Erythroblast (primary cell): ENCODE measurements at regions not wholly inside any gene's neighbourhood (a gene's known extent, or its start where the extent isn't known, plus 50 kb on each side); places are given as distances from the start of the nearest gene placed in this dataset.

Experiments
- DNase-seq, 2 experiments: peaks; one replicate each; lab custom pipeline; 2025; lab: John Stamatoyannopoulos, UW
- GATA1 ChIP-seq: IDR thresholded peaks from 2 replicates; pipeline ENCODE4 v1.6.1; 2011; ENCODE audit warnings: low read depth, mild to moderate bottlenecking, control low read depth, low read length, moderate library complexity
- POLR2A ChIP-seq: IDR thresholded peaks from 2 replicates; pipeline ENCODE4 v1.6.1; 2011; ENCODE audit warnings: mild to moderate bottlenecking, low read length

GRCh38 chr10:3524086-3524960 is 260.7 kb downstream of the KLF6 start:
- DNase-seq: no peak
- no peak for TF ChIP-seq POLR2A
- TF ChIP-seq GATA1: no peak

DNA sequence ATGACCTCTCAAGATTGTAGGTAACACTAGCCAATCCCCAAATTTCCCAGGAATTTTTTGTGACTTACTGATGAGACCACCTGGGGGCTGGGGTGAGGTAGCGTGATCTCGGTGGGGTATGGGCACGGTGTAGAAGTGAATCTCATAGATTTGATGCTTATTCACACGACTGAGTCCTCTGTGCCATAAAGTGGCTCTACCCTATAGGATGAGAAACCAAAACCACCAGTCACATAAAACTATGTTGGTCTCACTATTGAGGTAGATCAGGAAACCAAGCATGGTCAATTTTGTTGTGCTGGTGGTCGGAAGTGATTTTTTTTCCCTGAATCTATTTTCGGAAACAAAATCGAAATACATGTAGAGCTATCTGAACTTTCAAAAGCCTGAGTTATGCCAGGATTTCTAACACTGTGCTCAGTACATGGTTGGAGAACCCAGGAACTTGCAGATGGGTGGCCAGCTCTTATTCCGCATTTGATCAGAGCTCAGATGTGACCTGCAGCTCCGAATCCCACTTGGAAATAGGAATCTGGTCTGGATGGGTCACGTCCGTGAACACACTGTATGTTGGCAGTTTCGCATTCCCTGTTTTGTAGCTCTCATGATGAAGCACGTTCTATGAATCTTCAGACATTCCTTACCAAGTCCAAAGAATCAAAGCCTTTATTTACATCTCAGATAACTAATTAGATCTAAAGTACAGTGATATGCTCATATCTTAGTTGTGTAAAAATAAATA is 261.5 kb downstream of the KLF6 start:
- DNase-seq: no peak
- TF ChIP-seq POLR2A: no peak

GRCh38 chr10:3516923-3517255 is 268.1 kb downstream of the KLF6 start:
- no peak for DNase-seq
- TF ChIP-seq GATA1 (no peak), POLR2A (no peak)

DNA sequence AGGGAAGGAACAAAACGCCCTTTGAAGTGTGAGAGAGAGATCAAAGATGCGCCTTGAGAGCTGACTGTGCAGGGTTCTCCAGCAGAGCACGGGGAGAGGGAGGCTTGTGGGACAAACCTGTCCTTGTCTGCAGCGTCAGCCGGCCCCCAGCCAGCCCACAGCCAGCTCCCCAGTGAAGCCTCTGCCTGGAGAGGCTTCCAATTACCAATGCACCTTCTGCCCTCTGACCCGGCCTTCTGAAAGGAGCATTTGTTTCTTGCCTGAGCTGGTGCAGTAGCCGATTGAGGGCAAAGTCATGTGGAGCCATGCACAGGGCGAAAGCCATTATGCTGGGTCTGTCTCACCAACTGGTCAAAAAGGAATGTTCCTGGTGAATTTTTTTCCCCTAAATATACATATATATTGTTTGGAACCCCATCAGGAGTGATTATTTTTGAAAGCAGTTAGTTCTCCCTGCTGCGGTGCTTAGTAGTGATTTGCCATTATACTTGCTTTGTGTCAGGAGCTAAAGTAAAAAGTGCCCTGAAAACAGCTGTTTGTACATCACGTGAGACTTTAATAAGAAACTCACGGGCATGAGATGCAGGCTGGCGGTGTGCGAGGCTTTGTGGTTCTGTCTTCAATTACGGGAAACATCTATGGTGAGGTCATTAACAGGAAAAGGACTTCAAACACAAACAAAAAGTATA is 268.6 kb downstream of the KLF6 start:
- TF ChIP-seq POLR2A (no peak), GATA1 (no peak)
- no peak for DNase-seq

- TF ChIP-seq POLR2A (no peak), GATA1 (no peak)
- no peak for DNase-seq
These were observed 270.3 kb downstream of the KLF6 start for GRCh38 chr10:3514691-3515090.

DNA sequence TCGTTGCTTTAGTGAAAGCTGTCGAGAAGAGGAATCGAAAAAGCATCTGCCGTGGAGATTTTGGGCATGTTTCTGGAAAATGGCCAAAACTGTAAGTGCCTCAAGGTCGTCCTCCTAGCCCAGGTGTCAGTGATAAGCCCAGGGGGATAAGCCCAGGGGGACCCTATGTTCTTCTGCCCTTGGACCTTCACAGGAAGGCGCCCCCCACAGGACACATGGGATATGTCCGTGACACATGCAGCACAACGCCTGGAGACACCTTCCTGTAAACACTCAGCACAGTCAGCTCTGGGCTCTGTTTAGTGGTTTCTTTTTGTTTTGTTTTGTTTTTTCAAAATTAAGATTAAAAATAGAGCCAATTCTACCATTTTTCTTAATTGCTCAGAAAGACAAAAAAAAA is 272.7 kb downstream of the KLF6 start:
- no peak for DNase-seq
- TF ChIP-seq GATA1 (no peak), POLR2A (no peak)

DNA sequence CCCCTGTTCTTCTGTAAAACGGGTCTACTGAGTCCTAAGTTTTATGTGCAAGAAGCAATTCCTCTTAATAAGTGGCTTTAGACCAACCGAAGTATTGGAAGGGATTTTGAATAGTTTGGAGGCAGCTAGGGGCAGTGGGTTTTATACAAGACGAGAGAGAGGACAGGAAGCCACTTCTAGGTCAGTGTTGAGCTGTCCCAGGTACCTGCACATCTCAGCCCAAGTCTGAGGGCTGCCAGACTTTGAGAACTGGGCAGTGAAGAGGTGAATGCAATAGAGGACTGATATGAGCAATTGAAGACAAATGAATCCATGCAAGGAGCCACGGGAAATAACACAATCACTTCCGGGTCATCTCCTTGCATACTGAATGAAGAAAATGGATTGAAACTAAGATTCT is 273.5 kb downstream of the KLF6 start:
- no peak for DNase-seq
- TF ChIP-seq POLR2A (no peak), GATA1 (no peak)

DNA sequence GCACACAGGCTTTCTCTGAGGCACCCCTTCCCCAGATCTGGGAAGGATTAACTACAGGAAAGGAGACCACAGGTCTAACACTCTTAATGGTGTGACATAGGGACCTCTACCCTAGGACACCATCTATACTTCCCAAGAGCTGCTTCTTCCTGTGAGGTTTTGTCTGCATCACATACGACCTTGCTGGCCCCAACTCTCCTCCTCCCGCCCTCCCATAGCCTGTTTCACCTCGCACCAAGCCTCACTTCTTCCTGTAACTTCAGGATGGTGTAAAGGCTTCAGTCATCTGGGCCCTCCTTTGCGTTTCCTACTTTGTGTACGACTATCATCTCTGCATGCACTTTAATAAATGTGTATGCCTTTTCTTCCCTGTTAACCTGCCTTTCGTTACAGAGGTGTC is 274.3 kb downstream of the KLF6 start:
- TF ChIP-seq POLR2A (no peak), GATA1 (no peak)
- DNase-seq: no peak

- DNase-seq: no peak
- TF ChIP-seq GATA1 (no peak), POLR2A (no peak)
These were observed 275.7 kb downstream of the KLF6 start for GRCh38 chr10:3509355-3509754.

- no peak for DNase-seq
- TF ChIP-seq POLR2A (no peak), GATA1 (no peak)
These were observed 281.7 kb downstream of the KLF6 start for GRCh38 chr10:3503299-3503698.

GRCh38 chr10:3502673-3503072 is 282.3 kb downstream of the KLF6 start:
- TF ChIP-seq GATA1: no peak
- no peak for TF ChIP-seq POLR2A
- no peak for DNase-seq

DNA sequence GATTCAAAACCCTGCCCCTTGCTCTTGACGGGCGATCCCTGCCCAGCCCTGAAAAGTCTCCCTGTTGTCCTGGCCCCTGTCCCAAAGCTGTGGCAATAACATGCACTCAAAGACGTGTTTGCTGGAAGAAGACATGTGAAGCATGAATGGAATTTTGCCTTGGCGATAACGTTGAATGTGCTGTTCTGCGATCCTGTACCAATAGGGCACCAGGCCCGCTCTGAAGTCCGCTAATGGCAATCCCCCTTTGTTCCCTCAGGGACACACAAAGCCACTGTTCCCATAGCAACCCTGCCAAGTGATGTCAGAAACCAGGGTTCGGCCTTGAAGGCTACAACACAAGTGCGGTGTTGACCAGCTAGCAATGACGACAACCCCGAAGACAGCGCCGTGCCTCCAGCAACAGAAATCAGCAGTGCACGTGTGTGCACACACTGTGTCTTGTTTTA is 284.6 kb downstream of the KLF6 start:
- DNase-seq: no peak

GRCh38 chr10:3499120-3499519 is 285.9 kb downstream of the KLF6 start:
- TF ChIP-seq GATA1: no peak
- TF ChIP-seq POLR2A: no peak
- no peak for DNase-seq

More for the DNA sequence above, 284.6 kb downstream of the KLF6 start:
- TF ChIP-seq GATA1 (no peak), POLR2A (no peak)

DNA sequence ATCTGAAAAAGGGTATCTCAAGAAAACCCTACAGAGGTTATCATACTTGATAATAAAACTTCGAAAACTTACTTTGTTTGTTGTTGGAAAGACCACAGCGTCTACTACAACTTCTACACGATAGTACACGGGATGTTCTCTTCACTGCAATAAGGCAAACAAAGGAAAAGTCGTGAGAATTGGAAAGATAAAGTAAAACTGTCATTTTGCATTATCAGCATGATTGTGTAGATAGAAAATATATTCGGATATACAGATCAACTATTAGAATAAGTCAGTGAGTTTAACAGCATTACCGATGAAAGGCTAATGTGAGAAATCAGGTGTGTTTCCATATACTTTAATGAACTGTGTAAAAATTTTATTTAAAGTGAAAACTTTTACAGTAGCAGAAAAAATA is 287.4 kb downstream of the KLF6 start:
- no peak for DNase-seq
- no peak for TF ChIP-seq GATA1
- no peak for TF ChIP-seq POLR2A
